Trophoblast cell (in vitro differentiated cells and primary cell): ENCODE measurements at regions not wholly inside any gene's neighbourhood (a gene's known extent, or its start where the extent isn't known, plus 50 kb on each side); places are given as distances from the start of the nearest gene placed in this dataset.

ENCODE experiments used
- DNase-seq, 2 donors: peaks; one replicate each; pipeline ENCODE4 v3.0.0-alpha.2; 2016
- H2AFZ ChIP-seq: 2 replicates; pipeline ENCODE4 v1.6.1; 2013; ENCODE audit warnings: low read length, moderate library complexity, mild to moderate bottlenecking; ENCODE audit not compliant: insufficient read depth, poor library complexity
- H2AK5ac ChIP-seq: 2 replicates; pipeline ENCODE4 v1.6.1; 2013; ENCODE audit warnings: mild to moderate bottlenecking, low read length
- H2BK120ac ChIP-seq: 2 replicates; pipeline ENCODE4 v1.6.1; 2013; ENCODE audit warnings: low read length, mild to moderate bottlenecking, moderate library complexity; ENCODE audit not compliant: insufficient read depth, poor library complexity
- H2BK12ac ChIP-seq: 2 replicates; pipeline ENCODE4 v1.6.1; 2013; ENCODE audit warnings: mild to moderate bottlenecking, low read length, moderate library complexity
- H2BK5ac ChIP-seq: 2 replicates; pipeline ENCODE4 v1.6.1; 2013; ENCODE audit warnings: low read length, low read depth, moderate library complexity, mild to moderate bottlenecking; ENCODE audit not compliant: poor library complexity
- H3K14ac ChIP-seq: 2 replicates; pipeline ENCODE4 v1.6.1; 2013; ENCODE audit warnings: mild to moderate bottlenecking, low read length
- H3K18ac ChIP-seq: 2 replicates; pipeline ENCODE4 v1.6.1; 2013; ENCODE audit warnings: mild to moderate bottlenecking, low read length
- H3K23ac ChIP-seq: 2 replicates; pipeline ENCODE4 v1.6.1; 2013; ENCODE audit warnings: low read length
- H3K27ac ChIP-seq: 2 replicates; pipeline ENCODE4 v1.5.1; 2013; ENCODE audit warnings: low read depth, mild to moderate bottlenecking, inconsistent platforms, low read length, moderate library complexity
- H3K27me3 ChIP-seq: 2 replicates; pipeline ENCODE4 v1.6.1; 2013; ENCODE audit warnings: inconsistent platforms, mild to moderate bottlenecking, low read length, moderate library complexity; ENCODE audit not compliant: insufficient read depth
- H3K36me3 ChIP-seq, 2 experiments: 1 replicate in 1 of 2; 2 replicates in 1 of 2; pipeline ENCODE4 v1.6.1; 2013; ENCODE audit warnings: low read length in 2 of 2, mild to moderate bottlenecking in 2 of 2, moderate library complexity in 1 of 2; ENCODE audit not compliant: insufficient read depth in 2 of 2, control insufficient read depth in 1 of 2
- H3K4ac ChIP-seq: 2 replicates; pipeline ENCODE4 v1.6.1; 2013; ENCODE audit warnings: low read depth, mild to moderate bottlenecking, low read length, moderate library complexity
- H3K4me1 ChIP-seq, 2 experiments: 1 replicate in 1 of 2; 2 replicates in 1 of 2; pipeline ENCODE4 v1.6.1; 2013; ENCODE audit warnings: low read length in 2 of 2, mild to moderate bottlenecking in 2 of 2, moderate library complexity in 1 of 2; ENCODE audit not compliant: insufficient read depth in 2 of 2, control insufficient read depth in 1 of 2
- H3K4me2 ChIP-seq: 2 replicates; pipeline ENCODE4 v1.6.1; 2013; ENCODE audit warnings: inconsistent platforms, mild to moderate bottlenecking, low read length, moderate library complexity
- H3K4me3 ChIP-seq: 2 replicates; pipeline ENCODE4 v1.5.1; 2013; ENCODE audit warnings: mild to moderate bottlenecking, low read depth, low read length, inconsistent platforms
- H3K79me1 ChIP-seq: one replicate; pipeline ENCODE4 v1.6.1; 2013; ENCODE audit warnings: low read length
- H3K79me2 ChIP-seq: 2 replicates; pipeline ENCODE4 v1.6.1; 2013; ENCODE audit warnings: low read length, mild to moderate bottlenecking; ENCODE audit not compliant: control insufficient read depth, insufficient read depth, poor library complexity
- H3K9ac ChIP-seq: 2 replicates; pipeline ENCODE4 v1.6.1; 2013; ENCODE audit warnings: mild to moderate bottlenecking, low read length
- H3K9me3 ChIP-seq: 2 replicates; pipeline ENCODE4 v1.6.1; 2013; ENCODE audit warnings: low read depth, mild to moderate bottlenecking, control low read depth, inconsistent platforms, low read length; ENCODE audit not compliant: insufficient read depth
- H4K12ac ChIP-seq: 2 replicates; pipeline ENCODE4 v1.6.1; 2013; ENCODE audit warnings: low read depth, mild to moderate bottlenecking, low read length, moderate library complexity
- H4K8ac ChIP-seq: 2 replicates; pipeline ENCODE4 v1.6.1; 2013; ENCODE audit warnings: low read depth, mild to moderate bottlenecking, low read length, moderate library complexity
- H4K91ac ChIP-seq: one replicate; pipeline ENCODE4 v1.6.1; 2013; ENCODE audit warnings: low read depth, mild to moderate bottlenecking, low read length, moderate library complexity
- WGBS: extraction: QIAGEN DNeasy Blood & Tissue Kit; methylation state at CpG from one replicate; pipeline ENCODE4 v1.1.7; 2013; ENCODE audit warnings: missing lambda C conversion rate; ENCODE audit not compliant: insufficient read length, insufficient coverage; ENCODE audit errors: extremely low coverage; 5-methylcytosine and 5-hydroxymethylcytosine counted together

- Histone ChIP-seq H3K23ac (no peak overlapping the region), H3K9me3 (no peaks in the 10 kb centered on the region), H3K36me3 (no peaks in the 10 kb centered on the region)
Measured at GRCh38 chr1:183704131-183704530, 51.0 kb upstream of the APOBEC4 start.

More at GRCh38 chr1:183704131-183704530, 51.0 kb upstream of the APOBEC4 start:
- Histone ChIP-seq H3K27me3 (no peaks in the 10 kb centered on the region), H3K4me2 (no peak overlapping the region), H2AK5ac (no peak overlapping the region), H3K79me1 (no peaks in the 10 kb centered on the region), H3K79me2 (no peaks in the 10 kb centered on the region), H4K12ac (no peak overlapping the region), H3K4me3 (no peak overlapping the region), H3K4me1 (peaks cover 0 to 5% of the 10 kb centered on the region in 2 experiments), H2BK5ac (no peak overlapping the region), H4K8ac (no peak overlapping the region), H2BK120ac (no peak overlapping the region), H3K14ac (no peak overlapping the region), H2BK12ac (no peak overlapping the region), H3K4ac (no peak overlapping the region), H3K27ac (no peak overlapping the region), H3K9ac (no peak overlapping the region), H4K91ac (no peak overlapping the region), H3K18ac (no peak overlapping the region), H2AFZ (no peak overlapping the region)
- DNase-seq: no peak
- WGBS: no CpG with 5 or more reads among the region's 2 CpGs
